MCF 10A (cell line): ENCODE measurements at regions not wholly inside any gene's neighbourhood (a gene's known extent, or its start where the extent isn't known, plus 50 kb on each side); places are given as distances from the start of the nearest gene placed in this dataset.
A peak's percentile ranks its signal among the peaks of the same experiment; 100 is the strongest.

ENCODE experiments used
- BruUV-seq: library from RNA; stranded (reverse); fragments of 400-500 nt; replicated peaks from 2 replicates; lab custom pipeline; 2021; lab: Mats Ljungman, UMichigan
- CTCF ChIA-PET: fragments of 300-600 bp; sonication (Branson Sonifier 250); formaldehyde crosslinking; extraction: SDS; loops from one replicate; lab custom pipeline; 2021; ENCODE audit warnings: antibody characterized with exemption, inconsistent platforms; lab: Yijun Ruan, JAX
- POLR2A ChIA-PET: fragments of 300-600, 350-650 bp; sonication (Branson Sonifier 250); formaldehyde crosslinking; extraction: SDS; loops from one replicate; lab custom pipeline; 2020; ENCODE audit warnings: antibody characterized with exemption, inconsistent platforms; lab: Yijun Ruan, JAX
- DNase-seq: peaks from one replicate; pipeline ENCODE4 v3.0.0-alpha.2; 2018; ENCODE audit not compliant: unreplicated experiment
- H3K27ac Mint-ChIP-seq: one replicate; pipeline ENCODE4 v1.8.0; 2022; ENCODE audit warnings: mild to moderate bottlenecking, low read depth, mixed read lengths; ENCODE audit not compliant: unreplicated experiment
- H3K27me3 Mint-ChIP-seq: one replicate; pipeline ENCODE4 v1.8.0; 2022; ENCODE audit warnings: mixed read lengths; ENCODE audit not compliant: insufficient read depth, unreplicated experiment
- H3K36me3 Mint-ChIP-seq: one replicate; pipeline ENCODE4 v1.8.0; 2022; ENCODE audit warnings: mild to moderate bottlenecking, moderate library complexity, mixed read lengths; ENCODE audit not compliant: insufficient read depth, unreplicated experiment
- H3K4me1 Mint-ChIP-seq: one replicate; pipeline ENCODE4 v1.8.0; 2022; ENCODE audit warnings: mixed read lengths; ENCODE audit not compliant: insufficient read depth, unreplicated experiment
- H3K4me3 Mint-ChIP-seq: one replicate; pipeline ENCODE4 v1.8.0; 2022; ENCODE audit warnings: mild to moderate bottlenecking, moderate library complexity, mixed read lengths; ENCODE audit not compliant: unreplicated experiment
- H3K9me3 Mint-ChIP-seq: one replicate; pipeline ENCODE4 v1.8.0; 2022; ENCODE audit warnings: mixed read lengths; ENCODE audit not compliant: unreplicated experiment
- CTCF ChIP-seq: fragments of 200-600 bp; IDR thresholded peaks from one replicate; pipeline ENCODE4 v1.8.0; 2022; ENCODE audit warnings: antibody characterized with exemption, mild to moderate bottlenecking; ENCODE audit not compliant: unreplicated experiment
- intact Hi-C: fragments of 100-400 bp; cut with micrococcal nuclease; formaldehyde crosslinking; loops from 2 replicates; pipeline ENCODE4 v1.14.1; 2022

DNA sequence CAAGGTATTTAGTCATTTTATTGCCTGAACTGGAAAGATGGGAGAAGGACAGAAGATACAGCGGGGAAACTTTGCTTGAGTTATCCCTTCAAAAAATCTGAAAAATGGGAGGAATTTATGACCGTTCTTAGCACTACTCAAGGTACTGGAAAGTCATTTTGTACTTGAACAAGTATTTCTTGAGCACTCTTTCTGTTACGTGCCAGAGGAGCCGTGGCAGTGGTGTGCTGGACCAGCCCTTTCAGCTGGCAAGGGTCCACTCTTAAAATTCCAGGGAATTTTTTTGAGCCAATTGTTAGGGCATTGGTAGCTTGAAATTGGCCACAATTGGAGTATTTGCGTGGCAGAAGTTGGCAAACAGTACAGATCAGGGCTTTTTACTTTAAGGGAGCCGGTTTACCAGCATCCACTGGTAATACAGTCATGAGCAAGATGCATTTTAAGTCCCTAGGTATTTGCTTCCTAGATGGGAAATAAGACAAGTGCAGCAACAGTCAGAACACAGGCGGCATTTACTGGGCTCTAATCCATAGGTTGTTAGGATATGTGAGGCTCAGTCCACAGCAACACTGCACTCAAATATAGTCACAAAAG is 145.9 kb upstream of the ST8SIA2 start:
- peaks cover 69% of the 10 kb centered on the region for H3K27me3 Mint-ChIP-seq
- BruUV-seq, result no TSS peak

DNA sequence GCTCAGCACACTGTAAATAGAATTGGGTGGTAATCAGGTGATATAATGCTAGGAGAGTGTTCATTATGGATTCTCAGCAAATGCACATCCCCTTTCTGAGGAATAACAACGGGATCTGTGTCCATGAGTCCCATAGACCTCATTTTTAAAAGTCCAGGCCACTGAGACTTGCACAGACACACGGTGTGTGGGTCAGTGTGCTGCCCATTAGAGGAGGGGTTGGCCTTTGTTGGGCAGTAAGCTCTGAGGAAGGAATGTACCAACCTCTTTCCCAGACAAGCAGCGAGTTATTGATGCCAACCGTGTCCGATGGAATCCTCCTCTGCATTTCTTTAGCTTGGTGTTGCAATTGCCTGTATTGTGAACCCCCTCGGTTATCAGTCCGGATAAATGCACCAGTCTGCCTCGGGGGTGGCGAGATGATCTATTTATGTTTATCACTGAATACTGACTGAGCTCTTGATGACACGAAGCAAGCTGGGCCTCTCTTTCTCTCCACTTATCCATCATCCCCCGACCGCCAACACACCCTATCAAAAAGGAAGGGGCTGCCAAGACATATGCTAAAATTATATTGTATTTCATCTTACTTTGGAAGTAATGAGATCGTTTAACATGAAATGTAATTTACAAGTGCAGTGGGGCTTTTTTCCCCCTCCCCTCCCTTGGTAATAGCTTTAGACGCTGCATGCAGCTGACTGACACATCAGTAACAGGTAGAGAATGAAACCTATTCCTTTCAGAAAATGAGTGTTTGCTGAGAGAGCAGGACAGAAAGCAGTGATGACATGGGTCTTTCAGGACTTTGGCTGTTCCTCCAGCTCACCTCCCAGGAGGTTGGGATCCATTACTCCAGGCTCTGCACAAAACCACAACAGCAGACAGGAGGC is 126.6 kb upstream of the ST8SIA2 start:
- peaks cover 44% of the 10 kb centered on the region for H3K27me3 Mint-ChIP-seq
- no peak overlapping the region for H3K27ac Mint-ChIP-seq
- ChIA-PET POLR2A (interaction anchor here (1.2 kb wide), 1 partner anchor 21 kb away, joined by 3 read pairs; no protein-coding TSS in a partner anchor), CTCF (interaction anchor here (0.6 kb wide), 2 partner anchors 72 to 1289 kb away, joined by 3 to 6 read pairs; no protein-coding TSS in a partner anchor)
- no peak overlapping the region for H3K4me3 Mint-ChIP-seq
- no peak for DNase-seq
- H3K36me3 Mint-ChIP-seq, result no peaks in the 10 kb centered on the region
- no peaks in the 10 kb centered on the region for H3K9me3 Mint-ChIP-seq
- BruUV-seq, result no TSS peak
- intact Hi-C loops, result no loop called here
- TF ChIP-seq CTCF, result no peak
- H3K4me1 Mint-ChIP-seq, result no peaks in the 10 kb centered on the region

More for the DNA sequence above, 145.9 kb upstream of the ST8SIA2 start:
- intact Hi-C loops, result no loop called here
- DNase-seq, result no peak
- H3K36me3 Mint-ChIP-seq, result no peaks in the 10 kb centered on the region
- H3K27ac Mint-ChIP-seq, result no peak overlapping the region
- H3K4me3 Mint-ChIP-seq, result no peak overlapping the region
- no peaks in the 10 kb centered on the region for H3K4me1 Mint-ChIP-seq
- TF ChIP-seq CTCF, result no peak
- no peaks in the 10 kb centered on the region for H3K9me3 Mint-ChIP-seq
- POLR2A ChIA-PET, result no interaction called here
- CTCF ChIA-PET, result interaction anchor here (0.7 kb wide), 1 partner anchor 134 kb away, joined by 3 read pairs; no protein-coding TSS in a partner anchor

- H3K4me3 Mint-ChIP-seq, result no peak overlapping the region
- intact Hi-C loops, result no loop called here
- no peak overlapping the region for H3K27ac Mint-ChIP-seq
- BruUV-seq, result no TSS peak
- no peak for TF ChIP-seq CTCF
- DNase-seq, result no peak
- ChIA-PET CTCF (interaction anchor here (0.7 to 1.1 kb wide), 2 partner anchors 8 to 28 kb away, joined by 3 to 7 read pairs; no protein-coding TSS in a partner anchor), POLR2A (no interaction called here)
- peaks cover 59% of the 10 kb centered on the region for H3K27me3 Mint-ChIP-seq
- no peaks in the 10 kb centered on the region for H3K4me1 Mint-ChIP-seq
- H3K9me3 Mint-ChIP-seq, result no peaks in the 10 kb centered on the region
- no peaks in the 10 kb centered on the region for H3K36me3 Mint-ChIP-seq
These were observed 124.8 kb upstream of the ST8SIA2 start for GRCh38 chr15:92268900-92269299.

- Mint-ChIP-seq H3K27me3 (peaks cover 43% of the 10 kb centered on the region), H3K4me3 (no peak overlapping the region), H3K36me3 (no peaks in the 10 kb centered on the region), H3K27ac (no peak overlapping the region), H3K9me3 (no peaks in the 10 kb centered on the region), H3K4me1 (no peaks in the 10 kb centered on the region)
- ChIA-PET CTCF (interaction anchor here (0.7 to 1.0 kb wide), 2 partner anchors 8 to 383 kb away, joined by 3 read pairs; no protein-coding TSS in a partner anchor), POLR2A (no interaction called here)
- intact Hi-C loops, result loop anchor here (10.0 kb wide), 1 partner anchor 194 kb away; no protein-coding TSS in a partner anchor
- TF ChIP-seq CTCF, result no peak
- no TSS peak for BruUV-seq
- peak; percentile 21 for DNase-seq
These were observed 122.5 kb upstream of the ST8SIA2 start for GRCh38 chr15:92271179-92271578.
